Iris pigment epithelial cell (primary cell): ENCODE measurements at regions not wholly inside any gene's neighbourhood (a gene's known extent, or its start where the extent isn't known, plus 50 kb on each side); places are given as distances from the start of the nearest gene placed in this dataset.
"Not testable (repeated sequence)": the region's sequence is repeated elsewhere in the genome, so short reads cannot be mapped to it uniquely, and the experiment has no call there.

Experiments
- DNase-seq: peaks from one replicate; pipeline ENCODE4 v3.0.0-alpha.2; 2011; ENCODE audit warnings: low read depth

GRCh38 chr2:215536510-215536909 lies 100.6 kb upstream of the FN1 start:
- DNase-seq = no peak

DNA sequence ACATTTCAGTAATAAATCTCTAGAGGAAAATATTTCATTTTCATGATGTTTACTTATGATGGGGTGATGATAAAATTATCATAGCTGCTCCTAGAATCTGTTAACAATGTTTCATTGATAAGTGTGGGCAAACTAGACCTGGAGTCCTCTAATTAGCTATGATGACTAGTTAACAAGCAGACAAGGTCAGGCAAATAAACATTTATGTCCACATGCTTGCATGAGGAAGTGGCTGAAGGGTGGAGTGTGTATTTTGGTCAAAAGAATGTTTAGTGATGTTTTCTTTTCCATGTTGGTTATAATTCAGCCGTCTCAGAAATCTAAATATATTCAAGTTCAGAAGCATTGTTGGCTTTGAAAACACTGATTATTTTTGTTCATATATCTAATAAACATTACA lies 99.9 kb upstream of the FN1 start:
- DNase-seq = peak; percentile 27

DNA sequence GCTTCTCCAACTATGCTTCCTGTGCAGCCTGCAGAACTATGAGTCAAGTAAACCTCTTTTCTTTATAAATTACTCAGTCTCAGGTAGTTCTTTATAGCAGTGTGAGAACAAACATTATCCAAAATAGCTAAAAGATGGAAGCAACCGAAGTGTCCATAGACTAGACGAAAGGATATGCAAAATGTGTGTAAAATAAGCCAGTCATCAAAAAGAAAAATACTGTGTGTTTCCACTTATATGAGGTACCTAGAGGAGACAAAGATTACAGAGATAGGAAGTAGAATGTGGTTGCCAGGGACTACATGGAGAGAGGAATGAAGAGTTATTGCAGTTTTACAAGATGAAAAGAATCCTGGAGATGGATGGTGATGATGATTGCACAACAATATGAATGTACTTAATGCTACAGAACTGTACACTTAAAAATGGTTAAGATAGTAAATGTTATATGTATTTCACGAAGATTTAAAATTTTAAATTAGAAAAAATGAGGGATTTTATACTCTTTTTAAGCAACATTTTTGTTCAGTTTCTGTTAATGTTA lies 99.3 kb upstream of the FN1 start:
- peak; percentile 66 for DNase-seq

DNA sequence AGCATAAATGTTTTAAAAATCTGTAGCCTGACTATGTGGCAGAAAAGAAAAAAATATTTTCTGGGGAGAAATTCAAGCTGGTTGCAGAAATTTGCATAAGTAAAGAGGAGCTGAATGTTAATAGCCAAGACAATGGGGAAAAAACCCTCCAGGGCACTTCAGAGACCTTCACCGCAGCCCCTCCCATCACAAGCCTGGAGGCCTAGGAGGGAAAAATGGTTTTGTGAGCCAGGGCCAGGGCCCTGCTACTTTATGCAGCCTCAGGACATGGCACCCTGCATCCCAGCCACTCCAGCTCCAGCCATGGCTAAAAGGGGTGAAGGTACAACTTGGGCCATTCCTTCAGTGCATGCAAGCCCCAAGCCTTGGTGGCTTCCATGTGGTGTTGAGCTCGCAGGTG lies 97.8 kb upstream of the FN1 start:
- not testable (repeated sequence) for DNase-seq

GRCh38 chr2:215532844-215533243 lies 97.0 kb upstream of the FN1 start:
- DNase-seq = peak; percentile 55

DNA sequence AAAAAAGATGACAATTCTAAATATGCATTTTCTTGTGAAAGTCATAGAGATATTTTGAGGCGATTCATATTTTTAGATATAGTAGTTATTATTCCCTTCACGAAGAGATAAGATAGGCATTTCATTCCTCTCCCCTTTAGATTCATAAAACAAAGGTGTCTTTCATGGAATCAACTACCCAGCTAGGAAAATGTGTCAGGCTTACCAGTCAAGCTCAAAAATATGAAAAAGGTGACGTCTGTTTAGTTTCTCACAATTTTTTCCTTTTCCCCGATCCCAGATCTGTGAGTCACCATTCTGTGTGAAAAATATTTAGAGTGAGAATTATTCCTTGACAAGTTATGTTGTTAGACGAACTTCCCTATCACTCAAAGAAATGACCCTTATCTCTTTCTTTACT lies 95.4 kb upstream of the FN1 start:
- DNase-seq = peak; percentile 91

DNA sequence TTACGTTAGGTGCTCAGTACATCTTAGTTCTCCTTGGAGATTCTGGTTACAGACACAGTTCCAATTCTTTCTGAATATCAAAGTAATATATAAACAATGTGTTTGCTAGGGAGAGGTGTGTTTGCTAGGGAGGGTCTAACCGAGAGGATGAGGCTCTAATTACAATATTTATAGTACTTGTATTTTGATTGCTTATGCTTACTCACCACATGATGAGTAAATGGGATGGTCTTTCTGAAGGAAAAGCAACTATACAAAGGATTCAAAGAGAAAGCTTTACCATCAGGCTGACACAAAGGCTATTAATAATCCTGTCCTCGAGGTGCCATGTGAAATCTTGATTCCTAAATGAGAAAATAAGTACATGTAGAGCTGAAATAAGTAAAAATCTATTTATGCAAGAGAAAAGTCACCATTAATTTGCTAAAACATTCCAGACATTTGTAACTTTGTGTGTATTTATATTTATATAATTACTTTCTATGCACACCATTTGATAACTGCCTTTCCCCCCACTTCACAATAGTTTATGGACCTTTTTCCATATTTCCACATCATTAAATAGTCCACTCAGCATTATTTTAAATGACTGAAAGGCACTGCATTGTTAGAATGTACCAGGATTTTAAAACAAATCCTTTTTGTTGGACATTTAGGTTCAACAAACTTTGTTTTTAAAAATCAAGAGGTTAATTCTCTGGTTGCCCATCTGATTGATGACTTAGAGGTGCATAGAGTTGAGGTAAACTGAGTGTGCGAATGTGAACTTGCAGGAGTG lies 94.5 kb upstream of the FN1 start:
- peak; percentile 82 for DNase-seq

GRCh38 chr2:215529271-215529670 lies 93.4 kb upstream of the FN1 start:
- peak; percentile 91 for DNase-seq

DNA sequence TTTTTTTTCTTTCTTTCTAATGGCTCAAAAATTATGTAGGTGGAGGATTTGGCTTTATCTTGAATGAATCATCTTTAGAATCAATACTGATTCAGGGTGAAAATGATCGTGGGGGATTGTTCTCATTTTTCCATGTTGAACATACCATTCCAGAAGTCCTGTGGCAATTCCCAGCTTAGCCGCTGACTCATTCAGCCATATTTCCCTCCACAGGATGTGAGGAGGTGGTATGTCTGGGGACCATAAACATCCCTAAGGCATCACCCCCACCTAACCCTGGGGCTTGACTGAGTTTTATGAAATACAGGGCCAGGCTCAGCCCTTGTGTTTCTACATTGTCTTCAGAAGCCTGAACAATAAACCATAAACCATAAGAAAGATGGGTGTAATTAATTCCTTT lies 92.7 kb upstream of the FN1 start:
- peak; percentile 98 for DNase-seq

DNA sequence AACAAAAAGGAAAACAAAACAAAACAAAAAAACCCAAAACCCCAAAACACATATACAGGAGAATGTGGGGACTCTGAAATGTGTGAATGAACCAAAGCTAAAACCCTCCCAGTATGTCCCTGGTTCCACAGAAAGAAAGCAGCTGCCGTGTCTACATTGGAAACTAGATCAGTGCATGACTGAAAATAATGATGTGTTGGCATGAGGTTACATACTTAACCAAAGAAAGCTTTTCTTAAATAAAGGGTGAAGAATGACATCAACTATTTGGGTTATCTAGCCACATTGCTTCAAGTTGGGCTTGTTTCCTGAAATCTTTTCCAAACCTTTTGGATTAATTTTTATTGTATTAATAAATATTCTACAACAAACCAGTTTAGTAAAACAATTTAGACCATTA lies 91.9 kb upstream of the FN1 start:
- DNase-seq = peak; percentile 64

DNA sequence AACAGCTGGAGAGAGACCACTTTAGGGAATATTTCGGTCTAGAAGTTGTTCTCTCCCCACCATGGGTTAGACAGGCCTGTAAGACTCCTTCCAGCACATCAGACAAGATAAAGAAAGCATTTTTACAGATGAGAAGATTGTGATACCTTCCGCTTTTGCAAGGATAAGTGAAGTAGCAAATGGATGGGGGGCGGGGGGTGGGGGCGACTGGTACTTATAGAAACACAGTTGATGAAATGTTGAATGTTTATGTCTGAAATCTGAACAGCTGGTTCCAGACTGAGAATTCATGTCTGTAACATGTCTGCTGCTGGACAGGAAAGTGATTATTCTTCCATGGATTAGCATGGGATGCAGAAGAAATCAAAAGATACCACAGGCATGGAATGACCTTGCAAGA lies 90.5 kb upstream of the FN1 start:
- no peak for DNase-seq

GRCh38 chr2:215522237-215522636 lies 86.4 kb upstream of the FN1 start:
- no peak for DNase-seq

GRCh38 chr2:215521031-215521430 lies 85.2 kb upstream of the FN1 start:
- no peak for DNase-seq

GRCh38 chr2:215517391-215517790 lies 81.5 kb upstream of the FN1 start:
- DNase-seq = no peak

GRCh38 chr2:215514516-215514915 lies 78.6 kb upstream of the FN1 start:
- DNase-seq = no peak

- DNase-seq = no peak
Observed at GRCh38 chr2:215511454-215512346, 75.8 kb upstream of the FN1 start.

DNA sequence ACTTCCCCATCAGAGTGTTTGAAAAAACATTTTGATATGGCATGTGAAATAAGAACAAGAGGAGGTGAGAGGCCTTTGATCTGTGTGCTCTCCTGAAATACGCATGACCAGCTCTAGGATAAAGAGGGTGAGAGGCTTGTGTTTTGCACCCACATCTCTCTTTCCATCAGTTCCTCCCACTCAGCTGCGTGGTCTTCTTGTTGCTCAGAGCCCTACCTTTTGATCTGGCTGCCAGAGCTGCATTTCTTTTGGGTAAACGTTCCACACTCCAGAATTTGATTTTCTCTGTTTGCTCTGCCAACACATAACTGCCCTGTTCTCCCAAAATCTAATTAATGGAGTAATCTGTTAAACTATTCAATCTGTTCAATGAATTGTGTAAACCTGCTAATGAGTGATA lies 72.0 kb upstream of the FN1 start:
- DNase-seq = no peak

DNA sequence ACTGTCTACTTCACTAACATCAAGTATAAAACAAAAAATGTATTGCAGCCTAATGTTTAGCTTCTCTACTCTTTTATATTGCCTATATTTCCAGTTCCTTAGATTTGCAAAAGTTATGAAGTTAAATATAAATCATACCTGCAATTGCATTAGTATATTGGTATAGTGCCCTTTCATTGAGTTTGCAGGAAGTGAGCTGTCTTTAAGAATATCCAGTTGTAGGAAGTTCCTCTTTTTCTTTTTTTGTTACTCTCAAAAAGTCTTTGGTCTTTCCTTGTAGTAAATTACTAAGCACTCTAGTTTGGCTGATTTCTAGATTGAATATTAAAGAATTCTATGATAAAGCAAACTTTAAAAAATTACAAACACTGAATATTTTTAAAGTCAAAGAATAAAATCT lies 71.3 kb upstream of the FN1 start:
- DNase-seq = no peak

DNA sequence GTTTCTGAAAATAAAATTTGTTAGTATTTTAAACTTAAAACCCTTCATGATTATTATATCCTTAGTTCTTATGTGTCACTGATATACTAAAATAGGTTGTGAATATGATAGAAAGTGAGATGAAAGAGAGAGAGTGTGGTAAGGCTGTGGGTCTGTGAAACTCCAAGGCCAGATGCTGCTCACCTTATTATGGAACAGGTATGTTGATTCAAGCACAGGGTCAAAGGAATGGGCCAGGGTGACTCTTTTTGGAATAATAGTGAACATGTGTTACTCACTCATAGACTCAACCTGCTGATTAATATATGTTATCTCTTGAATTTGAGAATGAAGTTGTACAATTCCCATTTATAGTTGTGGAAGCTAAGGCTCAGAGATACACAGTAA lies 70.7 kb upstream of the FN1 start:
- DNase-seq = no peak

DNA sequence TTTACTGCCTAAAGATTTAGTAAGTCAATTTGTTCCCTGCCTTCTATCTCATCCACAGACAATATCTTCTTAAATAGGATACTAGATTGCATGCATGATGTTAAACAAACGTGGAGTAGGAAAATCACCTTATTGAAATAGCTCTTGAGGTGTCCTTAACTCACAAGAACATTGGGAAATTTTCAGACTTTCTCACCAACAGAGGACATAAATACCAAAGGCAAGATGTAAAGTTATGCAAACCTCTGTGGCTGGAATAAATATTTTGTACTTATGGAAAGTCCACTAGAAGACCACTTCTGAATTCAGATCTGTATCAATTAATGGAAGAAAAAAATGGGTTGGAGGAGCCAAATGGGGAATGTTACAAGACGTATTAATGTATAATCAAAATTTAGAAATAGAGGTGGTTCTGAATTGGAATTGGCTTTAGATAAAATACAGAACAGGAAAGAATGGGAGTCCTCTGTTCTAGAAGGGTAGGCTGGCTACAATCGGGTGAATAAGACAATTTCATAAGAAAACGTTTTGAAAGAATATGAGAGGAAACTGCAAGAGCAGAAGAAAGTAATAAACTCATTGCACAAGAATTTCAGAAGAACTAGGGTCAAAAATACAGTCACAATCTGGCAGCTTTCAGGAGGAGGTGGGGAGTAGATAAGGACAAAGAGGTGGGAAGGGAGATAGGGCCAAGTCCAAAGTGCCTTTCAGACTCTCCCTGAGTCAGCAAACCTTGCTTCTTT lies 69.3 kb upstream of the FN1 start:
- peak; percentile 96 for DNase-seq

DNA sequence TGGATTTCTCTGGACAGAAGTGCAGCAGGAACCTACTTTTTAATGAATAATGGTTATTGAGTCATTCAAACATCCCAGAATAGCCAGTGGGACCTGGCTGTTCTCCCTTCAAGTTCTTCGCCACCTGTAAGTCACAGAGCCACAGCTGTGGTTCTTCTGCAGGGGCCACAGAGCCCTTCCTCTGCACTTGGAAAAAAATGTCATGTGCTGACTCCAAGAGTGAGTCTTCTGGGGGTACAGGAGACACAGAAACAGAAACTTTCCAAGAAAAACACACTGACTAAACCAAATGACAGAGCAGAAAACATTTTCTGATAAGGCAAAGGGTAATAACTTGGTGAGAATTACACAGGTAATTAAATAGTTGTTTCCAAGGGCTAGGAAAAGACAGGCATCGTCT lies 68.7 kb upstream of the FN1 start:
- DNase-seq = peak; percentile 42

DNA sequence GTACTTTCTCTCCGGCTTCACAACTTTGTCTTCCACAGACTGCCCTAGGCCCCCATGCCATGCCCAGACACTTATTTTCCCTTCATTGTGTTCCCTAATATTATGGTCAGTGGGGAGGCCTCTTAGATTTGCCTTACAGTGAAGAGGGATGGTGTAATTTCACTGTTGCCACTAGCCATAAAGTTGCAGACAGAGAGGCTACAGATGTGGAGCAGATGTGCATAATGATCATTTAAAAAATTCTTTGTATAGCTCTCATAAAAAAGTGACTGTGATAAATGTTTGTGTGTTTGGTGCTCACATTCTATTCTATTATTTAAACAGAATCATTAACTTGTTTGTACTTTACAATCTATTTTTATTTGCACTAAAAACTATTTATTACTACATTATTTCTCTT lies 67.5 kb upstream of the FN1 start:
- DNase-seq = no peak
